Thymus (tissue), 11 donors: ENCODE measurements at regions not wholly inside any gene's neighbourhood (a gene's known extent, or its start where the extent isn't known, plus 50 kb on each side); places are given as distances from the start of the nearest gene placed in this dataset.
"Not testable (repeated sequence)": the region's sequence is repeated elsewhere in the genome, so short reads cannot be mapped to it uniquely, and the experiment has no call there.

Source experiments
- DNase-seq, 9 donors: peaks; one replicate each; pipeline ENCODE4 v3.0.0-alpha.2; 2013; ENCODE audit warnings: low spot score in 9 of 9, low read depth in 6 of 9, missing footprints in 1 of 9
- H3K27ac ChIP-seq, 2 donors: one replicate each; pipeline ENCODE4 v1.5.1; 2013; ENCODE audit warnings: control low read depth in 1 of 2, low read depth in 1 of 2, low read length in 1 of 2, mild to moderate bottlenecking in 1 of 2, moderate library complexity in 1 of 2
- H3K27me3 ChIP-seq, 2 donors: one replicate each; pipeline ENCODE4 v1.5.1; 2013; ENCODE audit warnings: low read length in 1 of 2; ENCODE audit not compliant: control insufficient read depth in 2 of 2, insufficient read depth in 1 of 2
- H3K36me3 ChIP-seq, 2 donors: one replicate each; pipeline ENCODE4 v1.5.1; 2013; ENCODE audit warnings: low read length in 1 of 2, mild to moderate bottlenecking in 1 of 2, moderate library complexity in 1 of 2; ENCODE audit not compliant: control insufficient read depth in 2 of 2, insufficient read depth in 2 of 2
- H3K4me1 ChIP-seq, 2 donors: one replicate each; pipeline ENCODE4 v1.5.1; 2013; ENCODE audit warnings: low read length in 2 of 2; ENCODE audit not compliant: control insufficient read depth in 2 of 2, insufficient read depth in 2 of 2
- H3K4me3 ChIP-seq, 2 donors: one replicate each; pipeline ENCODE4 v1.5.1; 2013; ENCODE audit warnings: low read length in 2 of 2, control low read depth in 1 of 2, mild to moderate bottlenecking in 1 of 2
- H3K9me3 ChIP-seq, 2 donors: one replicate each; pipeline ENCODE4 v1.5.1; 2013; ENCODE audit warnings: low read length in 1 of 2, mild to moderate bottlenecking in 1 of 2; ENCODE audit not compliant: control insufficient read depth in 2 of 2, insufficient read depth in 1 of 2
- WGBS: extraction: QIAGEN DNeasy Blood & Tissue Kit; methylation state at CpG from one replicate; pipeline ENCODE4 v1.1.7; 2013; 5-methylcytosine and 5-hydroxymethylcytosine counted together
- donor health status: healthy.

- 94% methylated on average over 33 of the region's 33 CpGs for WGBS
- DNase-seq, H3K4me1 ChIP-seq, H3K4me3 ChIP-seq, H3K9me3 ChIP-seq, H3K27ac ChIP-seq, H3K27me3 ChIP-seq, H3K36me3 ChIP-seq: not testable (repeated sequence)
Measured at GRCh38 chr15:99799854-99800250, 66.6 kb upstream of the LYSMD4 start.

- H3K4me3 ChIP-seq, H3K27me3 ChIP-seq, H3K9me3 ChIP-seq, H3K36me3 ChIP-seq, H3K4me1 ChIP-seq, DNase-seq, H3K27ac ChIP-seq: not testable (repeated sequence)
- WGBS, result 94% methylated on average over 25 of the region's 26 CpGs
Measured at GRCh38 chr15:99799182-99799853, 66.1 kb upstream of the LYSMD4 start.

- WGBS, result 80% methylated on average over 16 of the region's 21 CpGs
- not testable (repeated sequence) for H3K27ac ChIP-seq, DNase-seq, H3K36me3 ChIP-seq, H3K4me1 ChIP-seq, H3K9me3 ChIP-seq, H3K4me3 ChIP-seq, H3K27me3 ChIP-seq
Measured at GRCh38 chr15:99796940-99797870, 64.0 kb upstream of the LYSMD4 start.

- not testable (repeated sequence) for H3K4me1 ChIP-seq, H3K9me3 ChIP-seq, H3K27ac ChIP-seq, H3K4me3 ChIP-seq, H3K27me3 ChIP-seq, H3K36me3 ChIP-seq, DNase-seq
- WGBS, result 96% methylated on average over 21 of the region's 22 CpGs
Measured at GRCh38 chr15:99791881-99792807, 58.9 kb upstream of the LYSMD4 start.

GRCh38 chr15:99790751-99791150 lies 57.5 kb upstream of the LYSMD4 start:
- 98% methylated on average over 7 of the region's 7 CpGs for WGBS
- not testable (repeated sequence) for H3K36me3 ChIP-seq, H3K4me3 ChIP-seq, H3K27me3 ChIP-seq, H3K4me1 ChIP-seq, H3K9me3 ChIP-seq, H3K27ac ChIP-seq, DNase-seq

- no peaks in the 10 kb centered on the region for H3K27me3 ChIP-seq
- 92% methylated on average over 2 of the region's 2 CpGs for WGBS
Measured at GRCh38 chr15:99788156-99788555, 54.9 kb upstream of the LYSMD4 start.

GRCh38 chr15:99784800-99785199 lies 51.6 kb upstream of the LYSMD4 start:
- H3K27me3 ChIP-seq, H3K4me1 ChIP-seq, H3K4me3 ChIP-seq, H3K9me3 ChIP-seq, H3K27ac ChIP-seq, DNase-seq, H3K36me3 ChIP-seq: not testable (repeated sequence)
- 97% methylated on average over 1 of the region's 1 CpG for WGBS

More at GRCh38 chr15:99788156-99788555, 54.9 kb upstream of the LYSMD4 start:
- no peak for DNase-seq
- no peaks in the 10 kb centered on the region for H3K4me1 ChIP-seq
- H3K36me3 ChIP-seq, result no peaks in the 10 kb centered on the region
- no peaks in the 10 kb centered on the region for H3K9me3 ChIP-seq
- H3K27ac ChIP-seq, result no peak overlapping the region
- no peak overlapping the region for H3K4me3 ChIP-seq

- H3K9me3 ChIP-seq, H3K27me3 ChIP-seq, H3K4me3 ChIP-seq, H3K4me1 ChIP-seq, DNase-seq, H3K27ac ChIP-seq, H3K36me3 ChIP-seq: not testable (repeated sequence)
- WGBS, result 83% methylated on average over 4 of the region's 4 CpGs
Measured at GRCh38 chr15:99783918-99784619, 50.8 kb upstream of the LYSMD4 start.
